BJ (cell line): ENCODE measurements at regions not wholly inside any gene's neighbourhood (a gene's known extent, or its start where the extent isn't known, plus 50 kb on each side); places are given as distances from the start of the nearest gene placed in this dataset.

ENCODE experiments used
- CTCF ChIA-PET: fragments of 350-600 bp; formaldehyde crosslinking; extraction: SDS; loops from one replicate; lab custom pipeline; 2021; ENCODE audit warnings: antibody characterized with exemption, inconsistent platforms; lab: Yijun Ruan, JAX
- POLR2A ChIA-PET: fragments of 300-600 bp; sonication (Branson Sonifier 250); formaldehyde crosslinking; extraction: SDS; loops from one replicate; lab custom pipeline; 2021; ENCODE audit warnings: antibody characterized with exemption; lab: Charles Lee
- DNase-seq: peaks from one replicate; pipeline ENCODE4 v3.0.0-alpha.2; 2011; ENCODE audit warnings: low read depth
- H3K27me3 ChIP-seq: 2 replicates; pipeline ENCODE4 v1.6.0; 2011; ENCODE audit warnings: low read length; ENCODE audit not compliant: control insufficient read depth, insufficient read depth
- H3K36me3 ChIP-seq: 2 replicates; pipeline ENCODE4 v1.5.1; 2011; ENCODE audit warnings: low read length; ENCODE audit not compliant: control insufficient read depth, insufficient read depth
- H3K4me3 ChIP-seq: 2 replicates; pipeline ENCODE4 v1.5.1; 2011; ENCODE audit warnings: low read depth, mild to moderate bottlenecking, control low read depth, low read length
- TF ChIP-seq, protein P1 (sequence below): IDR thresholded peaks from 2 replicates; pipeline ENCODE4 v1.5.1; 2011; ENCODE audit warnings: low read depth, mild to moderate bottlenecking, control low read depth, inconsistent platforms, low read length, moderate library complexity; ENCODE audit not compliant: insufficient read depth

DNA sequence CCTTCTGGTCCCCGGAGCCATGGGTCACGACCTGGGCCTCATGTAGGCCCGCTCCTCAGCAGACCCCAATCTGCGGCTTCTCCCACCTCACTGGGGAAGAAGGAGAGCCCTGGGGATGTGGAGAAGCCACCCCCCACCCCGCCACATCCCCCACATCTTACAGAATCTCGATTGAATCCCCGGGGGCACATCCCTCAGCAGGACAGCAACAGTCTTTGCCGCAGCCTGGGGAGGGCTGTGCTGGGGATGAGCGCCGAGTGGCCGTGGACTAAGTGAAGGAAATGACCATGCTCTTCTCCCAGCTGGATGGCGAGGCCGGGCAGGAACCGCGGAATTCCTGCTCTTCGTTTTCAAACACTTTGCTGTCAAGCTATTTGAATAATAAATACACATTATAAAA, 169.0 kb upstream of the RTL1 start:
- POLR2A ChIA-PET, result no interaction called here
- TF ChIP-seq, protein P1, sequence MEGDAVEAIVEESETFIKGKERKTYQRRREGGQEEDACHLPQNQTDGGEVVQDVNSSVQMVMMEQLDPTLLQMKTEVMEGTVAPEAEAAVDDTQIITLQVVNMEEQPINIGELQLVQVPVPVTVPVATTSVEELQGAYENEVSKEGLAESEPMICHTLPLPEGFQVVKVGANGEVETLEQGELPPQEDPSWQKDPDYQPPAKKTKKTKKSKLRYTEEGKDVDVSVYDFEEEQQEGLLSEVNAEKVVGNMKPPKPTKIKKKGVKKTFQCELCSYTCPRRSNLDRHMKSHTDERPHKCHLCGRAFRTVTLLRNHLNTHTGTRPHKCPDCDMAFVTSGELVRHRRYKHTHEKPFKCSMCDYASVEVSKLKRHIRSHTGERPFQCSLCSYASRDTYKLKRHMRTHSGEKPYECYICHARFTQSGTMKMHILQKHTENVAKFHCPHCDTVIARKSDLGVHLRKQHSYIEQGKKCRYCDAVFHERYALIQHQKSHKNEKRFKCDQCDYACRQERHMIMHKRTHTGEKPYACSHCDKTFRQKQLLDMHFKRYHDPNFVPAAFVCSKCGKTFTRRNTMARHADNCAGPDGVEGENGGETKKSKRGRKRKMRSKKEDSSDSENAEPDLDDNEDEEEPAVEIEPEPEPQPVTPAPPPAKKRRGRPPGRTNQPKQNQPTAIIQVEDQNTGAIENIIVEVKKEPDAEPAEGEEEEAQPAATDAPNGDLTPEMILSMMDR, result no peak
- no peak for DNase-seq

DNA sequence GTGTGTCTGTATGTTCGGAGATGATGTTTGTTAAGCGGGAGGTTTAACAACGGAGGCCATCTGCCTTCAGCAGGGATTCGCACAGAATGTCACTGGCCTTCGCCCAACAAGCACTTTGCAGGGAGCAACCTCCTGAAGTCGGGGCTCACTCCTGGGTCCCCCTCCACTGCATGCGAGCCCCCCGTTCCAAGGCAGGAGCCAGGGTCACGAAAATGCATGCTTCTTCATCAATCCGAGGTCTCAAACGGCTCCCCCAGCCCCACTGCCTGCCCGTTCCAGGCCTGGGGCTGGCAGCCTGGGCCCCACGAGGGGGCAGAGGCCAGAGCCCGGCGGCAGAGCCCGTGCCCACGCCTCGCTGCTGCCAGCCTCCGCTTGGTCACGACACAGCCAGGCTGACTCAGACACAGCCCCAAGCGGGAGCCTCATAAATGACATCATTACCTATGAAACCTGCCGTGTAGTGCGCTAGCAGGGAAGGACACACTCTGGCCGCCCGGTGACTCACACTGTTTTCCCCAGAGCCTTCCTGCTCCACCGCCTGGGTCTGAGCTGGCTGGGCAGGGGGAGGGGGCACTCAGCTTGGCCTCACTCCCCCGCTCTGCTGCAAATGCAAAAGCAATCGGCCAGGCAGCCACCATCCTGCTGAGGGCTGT, 169.5 kb upstream of the RTL1 start:
- POLR2A ChIA-PET, result no interaction called here
- no peaks in the 10 kb centered on the region for H3K27me3 ChIP-seq
- TF ChIP-seq, protein P1, result no peak

More for the DNA sequence above, 169.0 kb upstream of the RTL1 start:
- no peak overlapping the region for H3K4me3 ChIP-seq
- CTCF ChIA-PET, result no interaction called here
- no peaks in the 10 kb centered on the region for H3K27me3 ChIP-seq
- H3K36me3 ChIP-seq, result peaks cover 9% of the 10 kb centered on the region

DNA sequence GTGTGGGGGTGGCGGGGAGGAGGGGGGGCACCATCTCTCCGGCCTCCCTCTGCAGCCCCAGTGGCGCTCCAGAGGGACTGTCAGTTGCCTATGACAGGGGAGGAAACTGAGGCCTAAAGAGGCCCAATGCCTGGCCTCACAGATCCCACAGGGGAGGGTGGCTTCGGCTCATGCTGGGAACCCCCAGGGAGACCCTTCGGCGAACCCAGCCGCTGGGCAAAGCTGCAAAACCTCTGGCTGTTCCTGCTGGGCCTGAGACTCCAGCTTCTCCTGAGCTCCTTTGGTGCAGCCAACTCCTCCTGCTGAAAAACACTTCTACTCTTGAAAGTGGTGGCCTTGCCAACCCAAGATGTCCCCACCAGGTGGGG, 170.1 kb upstream of the RTL1 start:
- Histone ChIP-seq H3K4me3 (no peak overlapping the region), H3K27me3 (no peaks in the 10 kb centered on the region), H3K36me3 (peaks cover 9% of the 10 kb centered on the region)
- CTCF ChIA-PET, result interaction anchor here (0.7 kb wide), 1 partner anchor 658 kb away, joined by 3 read pairs; no protein-coding TSS in a partner anchor
- TF ChIP-seq, protein P1, result no peak
- POLR2A ChIA-PET, result no interaction called here
- DNase-seq, result no peak

More for the DNA sequence above, 169.5 kb upstream of the RTL1 start:
- Histone ChIP-seq H3K4me3 (no peak overlapping the region), H3K36me3 (peaks cover 9% of the 10 kb centered on the region)
- CTCF ChIA-PET, result interaction anchor here (0.7 kb wide), 1 partner anchor 658 kb away, joined by 3 read pairs; no protein-coding TSS in a partner anchor
- DNase-seq, result peak; percentile 82

DNA sequence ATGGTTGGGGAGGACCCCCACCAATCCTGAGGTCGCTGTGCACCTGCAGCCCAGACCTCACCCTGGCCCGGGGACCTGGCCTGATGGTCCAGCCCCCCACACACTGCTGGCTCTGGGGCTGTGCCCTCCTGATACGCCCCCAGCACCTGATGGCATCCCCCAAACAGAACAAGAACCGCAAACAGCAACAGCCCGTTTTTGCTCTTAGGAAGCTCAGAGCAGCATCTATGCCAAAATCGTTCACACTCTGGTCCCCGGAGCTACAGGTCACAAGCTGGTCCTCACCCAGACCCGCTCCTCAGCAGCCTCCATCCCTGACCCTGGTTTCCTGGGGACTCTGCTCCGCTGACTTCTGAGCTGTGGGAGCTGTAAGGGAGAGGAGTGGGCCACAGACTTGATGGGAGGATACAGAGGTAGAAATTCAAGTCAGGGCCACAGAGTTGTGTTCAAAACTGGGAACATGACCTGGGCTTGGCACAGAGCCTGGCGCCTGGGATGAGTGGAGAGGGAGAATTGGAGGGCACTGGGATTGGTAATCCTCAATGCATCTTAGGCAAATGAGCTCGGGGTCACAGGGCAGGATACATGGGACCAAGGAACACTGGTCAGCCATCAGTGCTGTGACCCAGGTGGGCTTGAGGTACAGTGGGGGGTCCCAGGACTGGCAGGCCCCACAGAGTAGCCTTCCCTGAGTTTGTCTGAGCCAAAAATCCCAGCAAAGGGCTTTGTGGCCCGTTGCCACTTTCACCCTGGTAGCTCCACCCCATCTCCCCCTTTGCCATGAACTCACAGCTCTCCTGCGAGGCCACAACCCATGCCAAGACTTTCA, 170.9 kb upstream of the RTL1 start:
- Histone ChIP-seq H3K27me3 (no peaks in the 10 kb centered on the region), H3K4me3 (no peak overlapping the region), H3K36me3 (peaks cover 6% of the 10 kb centered on the region)
- POLR2A ChIA-PET, result no interaction called here
- TF ChIP-seq, protein P1, result no peak
- CTCF ChIA-PET, result interaction anchor here (1.7 kb wide), 1 partner anchor 161 kb away, joined by 6 read pairs; no protein-coding TSS in a partner anchor
- no peak for DNase-seq

DNA sequence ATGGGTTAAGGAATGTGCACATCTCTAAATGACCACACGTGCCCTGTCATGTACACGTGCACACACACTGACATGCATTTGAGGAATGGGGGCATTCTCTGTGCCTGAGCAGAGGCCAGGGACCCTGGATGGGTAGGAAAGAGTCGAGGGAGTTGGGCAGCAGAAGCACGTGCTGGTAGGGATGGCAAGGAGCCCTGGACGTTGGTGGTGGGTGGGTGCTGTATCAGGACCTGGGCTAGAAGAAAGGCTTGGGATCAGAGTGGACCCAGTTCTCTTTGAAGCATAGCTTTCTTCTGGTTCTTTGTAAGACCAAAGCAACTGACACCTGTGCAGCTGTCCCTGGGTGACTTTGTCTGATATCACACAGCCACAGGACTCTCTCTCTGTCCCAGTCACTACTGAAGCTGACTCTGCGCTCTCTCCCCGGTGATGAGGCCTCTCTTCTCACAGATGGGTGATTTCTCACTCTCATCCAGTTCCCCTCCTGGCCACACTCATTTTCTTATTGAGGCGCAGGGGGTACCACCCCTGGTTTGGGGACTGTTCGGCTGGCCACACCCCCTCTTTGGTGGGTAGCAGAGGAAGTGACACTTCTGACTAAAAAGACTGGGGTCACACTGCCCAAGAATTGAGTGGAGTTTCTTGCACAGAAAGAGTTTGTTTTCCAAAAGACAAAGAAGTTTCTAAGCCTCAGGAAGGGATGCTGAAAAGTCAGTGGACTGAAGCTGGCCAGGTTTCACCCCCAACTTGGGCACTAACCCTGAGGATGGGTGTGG, 171.7 kb upstream of the RTL1 start:
- ChIA-PET CTCF (interaction anchor here (1.7 kb wide), 1 partner anchor 160 kb away, joined by 6 read pairs; no protein-coding TSS in a partner anchor), POLR2A (no interaction called here)
- DNase-seq, result no peak
- H3K4me3 ChIP-seq, result no peak overlapping the region
- H3K36me3 ChIP-seq, result peaks cover 5% of the 10 kb centered on the region
- H3K27me3 ChIP-seq, result no peaks in the 10 kb centered on the region
- TF ChIP-seq, protein P1, result no peak
